ENCODE measurements at regions not wholly inside any gene's neighbourhood (a gene's known extent, or its start where the extent isn't known, plus 50 kb on each side); places are given as distances from the start of the nearest gene placed in this dataset.

DNA sequence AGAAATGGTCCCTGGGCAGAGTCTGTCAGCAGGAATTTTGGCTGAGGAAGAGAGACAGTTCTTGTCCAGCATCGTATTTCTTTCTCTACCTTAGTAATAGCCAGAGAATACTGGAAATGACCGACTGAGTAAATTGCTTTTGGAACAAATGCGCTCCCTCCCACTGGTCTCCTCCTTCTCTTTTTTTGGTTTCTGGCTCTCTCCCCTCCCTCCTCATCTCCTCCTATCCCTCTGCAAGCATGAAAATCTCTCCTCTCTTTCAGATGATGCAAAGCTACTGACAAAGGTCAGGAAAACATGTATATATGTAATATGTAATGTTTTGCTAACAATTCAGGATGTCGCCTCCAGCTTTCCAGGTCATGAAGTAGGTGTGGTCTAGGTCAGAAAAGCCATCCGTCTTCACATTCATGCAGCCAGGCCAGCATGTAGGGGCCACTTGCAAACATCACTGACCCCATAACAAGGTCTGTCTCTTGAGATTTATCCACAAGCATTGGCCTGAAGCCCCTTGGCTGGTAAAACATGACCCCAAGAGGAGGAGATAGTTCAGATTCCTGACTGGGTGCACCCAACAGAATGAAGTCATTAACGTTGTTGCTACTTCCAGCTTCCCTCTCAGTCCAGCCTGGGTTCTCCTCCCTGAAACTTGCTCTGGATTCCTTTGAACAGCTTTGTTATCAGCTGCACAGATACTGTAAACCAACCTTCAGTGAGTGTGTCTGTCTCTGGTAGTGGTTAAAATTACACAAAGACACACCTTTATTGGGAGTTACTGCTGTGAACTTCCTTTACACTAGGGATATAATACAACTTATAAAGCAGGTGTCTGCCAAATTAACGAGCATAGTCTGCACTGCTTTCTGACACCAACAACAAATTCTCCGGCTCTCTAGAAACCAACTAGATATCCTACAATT, 864.4 kb upstream of the KLHL29 start:
- DNase-seq, result no peak

DNA sequence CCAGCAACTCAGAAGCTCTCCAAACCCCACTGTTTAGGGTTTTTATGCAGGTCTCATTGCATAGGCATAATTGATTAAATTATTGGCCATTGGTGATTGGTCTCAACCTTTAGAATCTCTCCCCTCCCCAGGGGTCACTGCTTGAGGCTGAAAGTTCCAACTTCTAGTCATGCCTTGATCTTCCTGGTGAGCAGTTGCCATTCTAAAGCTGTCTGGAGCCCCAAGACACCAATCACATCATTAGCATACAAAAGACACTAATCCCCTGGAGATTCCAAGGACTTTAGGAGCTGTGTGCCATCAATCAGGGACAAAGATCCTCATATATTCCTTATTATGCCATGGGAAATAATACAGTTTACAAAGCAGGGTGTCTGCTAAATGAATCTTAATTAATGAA, 863.4 kb upstream of the KLHL29 start:
- no peak for DNase-seq

DNA sequence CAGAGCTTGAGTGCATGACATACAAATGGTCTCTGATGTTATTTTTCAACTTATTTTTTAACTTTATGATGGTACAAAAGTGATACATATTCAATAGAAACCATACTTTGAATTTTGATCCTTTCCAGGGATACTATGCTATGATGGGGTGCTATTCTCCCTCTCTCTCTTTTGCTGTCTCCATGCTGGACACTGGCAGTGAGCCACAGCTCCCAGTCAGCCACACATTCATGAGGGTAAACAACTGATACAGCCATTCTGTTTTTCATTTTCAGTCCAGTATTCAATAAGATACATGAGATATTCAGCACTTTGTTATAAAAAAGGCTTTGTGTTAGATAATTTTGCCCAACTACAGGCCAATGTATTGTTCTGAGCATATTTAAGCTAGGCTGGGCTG, 859.3 kb upstream of the KLHL29 start:
- no peak for DNase-seq

DNA sequence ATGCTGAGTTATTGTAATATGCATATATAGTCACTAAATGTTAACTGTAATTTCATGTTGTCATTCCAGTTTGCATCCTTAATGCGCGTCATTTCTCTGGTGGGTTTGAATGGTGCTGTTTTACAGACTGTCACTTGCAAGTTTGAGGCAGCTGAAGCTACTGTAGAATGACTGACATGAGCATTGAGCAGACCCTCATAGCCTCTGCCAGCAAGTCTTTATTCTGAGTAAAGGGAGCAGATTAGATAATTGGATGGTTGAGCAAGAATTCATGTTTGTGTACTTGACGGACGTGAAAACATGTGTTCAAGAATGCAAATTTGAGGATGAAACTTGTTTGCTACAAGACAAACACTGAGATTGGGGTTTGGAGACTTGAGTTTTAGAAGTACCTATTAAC, 854.8 kb upstream of the KLHL29 start:
- no peak for DNase-seq

DNA sequence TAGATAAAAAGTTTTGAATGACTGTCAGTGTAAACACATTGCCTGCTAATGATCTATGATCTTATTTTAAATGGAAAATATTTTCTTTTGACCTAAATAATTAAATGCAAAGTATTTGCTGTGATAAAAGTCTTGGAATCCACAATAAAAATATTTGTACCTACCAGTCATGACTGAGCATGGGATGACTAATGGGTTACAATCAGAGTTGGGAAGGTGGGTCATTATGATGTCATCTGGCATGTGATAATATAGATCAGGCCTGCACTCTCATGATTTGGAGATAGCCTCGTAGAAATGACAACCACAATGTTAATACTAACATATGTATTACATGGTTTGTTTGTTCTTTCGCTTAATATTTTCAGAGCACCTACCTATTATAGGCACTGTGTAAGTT, 848.8 kb upstream of the KLHL29 start:
- peak; percentile 3 for DNase-seq

DNA sequence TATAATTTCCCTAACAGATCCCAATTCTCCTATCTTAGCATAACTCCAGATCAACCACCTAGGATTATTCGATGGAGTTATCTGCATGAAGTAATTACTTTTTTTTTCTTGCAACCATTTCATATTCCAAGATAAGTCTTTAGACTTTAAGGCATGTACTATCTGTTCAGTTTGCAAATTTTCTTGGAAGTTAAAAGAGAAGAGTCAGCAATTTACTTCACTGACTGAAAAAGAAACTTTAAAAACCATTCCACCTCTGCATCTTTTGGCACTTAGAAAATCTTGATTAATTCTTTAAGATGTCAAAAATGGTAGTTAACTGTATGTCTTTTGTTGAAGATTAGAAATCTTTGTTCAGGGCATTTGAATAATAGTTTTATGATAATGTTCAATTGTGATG, 830.5 kb upstream of the KLHL29 start:
- no peak for DNase-seq

DNA sequence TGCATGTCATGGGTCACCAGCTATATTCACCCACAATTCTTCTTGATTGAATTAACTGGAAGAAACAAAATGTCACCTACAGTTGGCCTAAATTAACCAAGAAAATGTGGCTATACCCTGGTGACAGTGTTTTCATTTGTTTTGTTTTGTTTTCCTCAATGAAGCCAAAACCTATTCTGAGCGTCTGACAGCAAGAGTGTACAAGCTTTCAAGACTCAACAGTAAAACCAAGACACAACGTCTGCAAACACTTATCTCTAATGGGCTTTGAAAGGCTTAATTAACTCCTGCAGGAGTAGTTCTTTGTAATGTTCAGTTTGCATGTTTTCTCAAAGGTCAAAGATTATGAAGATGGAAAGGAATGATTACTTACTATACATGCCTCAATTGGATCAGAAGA, 827.6 kb upstream of the KLHL29 start:
- DNase-seq, result no peak

DNA sequence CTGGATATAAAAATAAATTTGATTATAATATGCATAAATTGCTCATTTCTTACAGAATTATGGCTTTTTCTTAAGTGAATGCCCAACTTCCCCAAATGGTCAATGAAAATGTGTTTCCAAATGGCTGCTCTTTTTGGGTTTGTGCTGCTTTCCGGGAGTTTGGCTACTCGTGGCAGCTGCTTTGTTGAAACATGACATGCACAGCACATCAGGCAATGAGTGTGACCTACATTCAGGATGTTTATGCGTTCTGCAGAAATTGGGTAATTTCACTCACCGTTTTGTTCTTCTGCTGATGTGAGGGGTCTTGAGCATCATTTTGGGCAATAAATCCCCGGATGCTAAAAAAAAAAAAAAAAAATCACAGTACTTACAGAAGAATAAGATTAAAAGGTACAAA, 825.0 kb upstream of the KLHL29 start:
- no peak for DNase-seq

DNA sequence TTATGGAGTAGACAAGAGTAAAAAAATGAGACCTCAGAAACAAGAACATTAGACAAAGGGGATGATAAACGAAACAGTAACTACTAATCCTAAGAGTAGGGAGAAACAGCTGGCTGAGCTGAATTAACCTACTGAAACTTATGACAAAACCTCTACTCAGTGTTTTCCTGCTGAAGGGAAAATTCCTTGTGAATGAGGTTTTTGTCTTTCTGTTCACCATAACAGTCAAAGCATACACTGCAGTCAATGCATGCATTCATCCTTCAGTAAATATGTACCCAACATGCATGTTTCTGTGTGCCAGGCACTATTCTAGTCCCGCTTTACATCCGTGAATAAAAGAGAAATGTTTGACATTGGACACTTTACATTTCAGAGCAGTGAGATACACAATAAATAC, 805.6 kb upstream of the KLHL29 start:
- DNase-seq, result no peak

DNA sequence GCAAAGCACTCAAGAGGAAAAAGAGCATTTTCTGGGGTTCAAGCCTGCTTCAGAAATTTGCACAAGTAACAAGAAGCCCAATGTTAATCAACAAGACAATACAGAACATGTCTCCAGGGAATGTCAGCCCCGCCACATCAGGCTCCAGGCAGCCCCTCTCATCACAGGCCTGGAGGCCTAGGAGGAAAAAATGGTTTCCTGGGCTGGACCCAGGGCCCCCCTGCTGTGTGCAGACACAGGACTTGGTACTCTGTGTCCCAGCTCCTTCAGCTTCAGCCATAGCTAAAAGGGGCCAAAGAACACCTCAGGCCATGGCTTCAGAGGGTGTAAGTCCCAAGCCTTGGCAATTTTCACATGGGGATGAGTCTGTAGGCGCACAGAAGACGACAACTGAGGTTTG, 802.9 kb upstream of the KLHL29 start:
- no peak for DNase-seq

DNA sequence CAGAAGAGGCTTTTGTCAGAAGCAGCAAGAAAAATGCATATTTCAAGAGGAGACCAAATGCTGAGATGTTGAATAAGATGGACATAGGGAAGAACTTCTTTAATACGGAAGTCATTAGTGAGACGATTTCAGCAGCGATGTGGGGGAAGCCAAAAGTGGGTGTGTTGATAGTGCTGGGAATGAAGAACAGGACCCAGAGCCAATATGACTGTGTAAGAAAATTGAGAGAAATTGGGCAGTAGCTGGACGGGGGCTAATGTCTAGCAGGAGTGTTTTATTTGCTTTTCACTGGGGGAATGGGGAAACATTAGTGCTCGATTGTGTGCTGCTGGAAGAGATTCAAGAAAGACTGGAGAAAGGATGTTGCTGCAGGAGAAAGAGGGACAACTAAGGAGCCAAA, 788.7 kb upstream of the KLHL29 start:
- no peak for DNase-seq

DNA sequence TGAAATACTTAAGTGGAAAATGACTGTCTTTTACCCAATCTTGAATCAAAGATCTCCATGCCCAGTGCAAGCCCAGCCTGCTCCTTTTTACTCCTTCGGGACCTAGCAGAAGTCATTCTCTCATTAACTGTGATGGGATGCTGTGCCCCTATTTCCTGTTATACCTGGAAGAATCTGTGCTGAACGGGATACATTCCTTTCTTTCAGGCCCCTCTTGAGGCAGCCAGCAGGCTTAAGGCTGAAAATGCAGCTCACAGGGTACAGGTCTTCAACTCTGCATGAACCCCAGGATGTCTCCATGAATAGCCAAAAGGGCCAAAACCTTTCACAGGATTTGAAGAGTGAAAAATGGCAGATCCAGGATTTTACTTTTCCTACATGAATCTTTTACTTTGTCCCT, 784.8 kb upstream of the KLHL29 start:
- DNase-seq, result no peak

DNA sequence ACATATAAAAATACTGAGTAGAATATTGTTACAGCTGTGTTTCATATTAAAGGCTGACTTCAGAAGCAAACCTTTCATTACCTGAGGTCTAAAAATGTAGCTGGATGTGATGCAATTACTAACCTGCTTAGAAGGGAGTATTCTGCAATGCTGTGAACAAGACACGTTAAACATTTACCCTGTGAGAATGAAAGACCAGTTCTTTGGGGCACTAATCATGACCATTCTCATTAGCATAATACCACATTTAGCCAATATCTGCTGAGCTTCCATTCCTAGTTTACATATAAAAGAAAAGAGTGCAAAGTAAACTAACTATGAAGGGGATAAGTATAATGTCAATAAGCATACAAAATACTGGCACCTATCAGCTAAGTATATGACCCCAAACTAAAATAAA, 784.0 kb upstream of the KLHL29 start:
- DNase-seq, result no peak

DNA sequence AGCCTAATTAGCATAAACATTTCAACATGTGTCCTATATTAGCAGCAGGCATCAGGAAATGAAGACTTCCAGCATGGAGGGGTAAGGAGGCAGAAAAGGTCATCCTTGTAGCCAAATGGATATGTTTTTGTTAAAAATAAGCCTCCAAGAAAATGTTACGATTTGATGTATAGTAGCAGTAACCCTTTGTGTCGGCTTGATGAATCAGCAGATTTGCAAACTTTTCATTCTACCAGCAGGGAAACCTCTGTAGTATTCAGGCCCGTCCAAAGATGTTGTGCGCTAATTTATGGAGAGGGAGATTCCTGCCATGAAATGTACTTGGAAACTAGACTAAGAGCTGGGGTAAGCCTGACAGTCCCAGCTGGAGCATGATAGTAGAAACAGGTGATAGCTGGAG, 780.8 kb upstream of the KLHL29 start:
- DNase-seq, result no peak

DNA sequence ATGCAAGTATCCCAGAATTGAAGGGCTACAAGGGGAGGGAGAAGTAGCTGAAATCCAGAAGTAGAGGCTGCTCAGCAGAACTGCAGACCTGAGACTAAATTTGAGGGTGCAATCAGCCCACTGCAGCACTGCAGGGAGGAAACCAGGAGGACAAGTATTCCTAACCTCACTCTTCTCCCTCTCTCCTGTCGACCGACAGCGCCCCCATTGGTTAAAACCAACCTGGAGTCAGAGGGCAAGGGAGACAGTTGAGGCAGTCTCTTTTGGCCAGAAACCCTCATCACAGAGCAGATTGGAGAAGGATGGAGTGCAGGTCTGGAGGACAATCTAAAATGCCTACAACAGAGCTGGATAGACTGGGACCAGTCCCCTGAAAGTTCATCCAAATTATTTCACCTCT, 768.9 kb upstream of the KLHL29 start:
- DNase-seq, result no peak

DNA sequence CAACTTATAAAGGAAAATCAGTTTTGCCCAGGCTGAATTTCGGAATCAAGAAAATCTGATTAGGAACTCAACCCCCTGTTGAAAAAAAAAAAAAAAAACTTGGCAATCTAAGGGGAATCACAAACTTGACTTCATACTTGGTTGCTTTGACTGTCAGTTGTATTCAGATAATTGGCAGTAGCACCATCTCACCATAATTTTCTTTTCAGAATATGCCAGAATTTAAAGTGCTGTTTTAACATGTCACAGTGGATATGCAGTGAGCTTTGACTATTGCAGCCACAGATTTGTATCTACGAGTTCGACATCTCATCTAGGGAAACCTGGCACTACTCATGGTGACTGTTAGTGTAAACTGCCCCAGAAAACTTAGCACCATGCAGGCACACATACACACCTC, 761.4 kb upstream of the KLHL29 start:
- DNase-seq, result no peak

DNA sequence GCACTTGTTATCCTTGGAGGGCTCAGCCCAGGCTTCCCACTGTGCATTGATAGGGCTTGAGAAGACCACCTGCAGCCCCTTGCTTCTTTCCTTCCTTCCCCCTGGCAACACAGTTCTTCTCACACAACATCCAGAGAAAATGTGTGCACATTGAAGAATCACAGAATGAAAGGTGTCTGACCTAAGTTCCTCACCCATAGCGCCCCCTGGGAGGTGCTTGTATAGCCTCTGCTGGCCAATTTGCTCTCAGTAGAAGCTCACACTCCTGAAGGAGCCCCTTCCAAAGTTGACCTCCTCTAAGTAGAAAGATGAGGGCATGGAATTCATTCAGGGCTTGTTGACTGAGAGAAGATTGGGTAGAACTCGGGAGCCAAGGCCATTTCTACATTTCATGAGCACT, 758.4 kb upstream of the KLHL29 start:
- DNase-seq, result no peak

DNA sequence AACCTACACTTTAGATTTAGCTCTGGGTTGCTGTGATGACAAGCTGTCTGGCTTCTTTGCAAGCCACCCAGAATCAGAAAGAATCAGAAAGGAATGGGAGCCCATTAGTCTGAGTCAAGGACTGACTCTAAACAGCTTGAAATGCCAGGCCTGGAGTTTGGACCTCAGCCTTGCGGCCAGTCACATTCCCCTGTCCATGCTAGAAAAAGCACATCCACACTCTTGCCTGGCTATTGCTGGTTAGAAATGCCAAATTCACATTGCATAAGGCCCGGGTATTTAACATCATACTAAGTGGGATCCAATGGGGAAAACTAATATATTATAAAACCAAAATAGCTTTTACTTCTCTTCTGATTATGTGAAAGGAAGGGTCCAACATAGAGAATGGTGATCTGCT, 756.8 kb upstream of the KLHL29 start:
- DNase-seq, result no peak

DNA sequence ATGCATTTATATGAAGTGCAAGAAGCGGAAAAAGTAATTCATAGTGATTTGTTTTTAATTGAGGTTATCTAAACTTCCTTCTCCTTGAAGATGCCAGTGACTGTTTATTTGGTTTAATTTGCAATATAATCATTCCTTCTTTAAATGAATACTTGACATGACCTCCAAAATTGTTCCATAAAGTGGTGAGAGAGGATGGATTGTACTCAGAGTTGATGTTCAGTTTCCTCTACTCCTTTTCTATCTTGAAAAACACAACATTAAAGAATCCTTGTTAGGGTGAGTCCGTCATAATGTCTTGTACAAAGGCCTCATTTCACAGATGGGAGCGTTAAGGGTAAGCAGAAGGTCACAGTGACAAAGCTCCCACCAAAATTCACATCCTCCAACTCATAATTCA, 756.1 kb upstream of the KLHL29 start:
- no peak for DNase-seq

DNA sequence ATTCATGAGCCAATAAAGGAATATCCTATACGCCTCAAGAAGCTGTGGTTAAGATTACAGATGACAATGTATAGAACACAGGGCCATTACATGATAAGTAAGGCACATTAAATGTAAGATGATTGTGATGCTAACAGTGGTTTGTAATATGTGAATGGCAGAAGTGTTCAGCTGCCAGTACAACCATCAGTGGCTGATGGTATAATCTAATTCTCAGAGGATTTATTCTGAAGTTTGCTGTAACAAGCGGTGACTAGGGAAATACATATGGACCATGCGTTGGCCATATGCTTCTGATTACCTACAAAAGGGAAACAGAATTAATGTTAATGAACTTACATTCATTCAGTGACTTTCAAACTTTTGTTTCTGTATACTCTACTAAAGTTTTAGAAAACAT, 750.8 kb upstream of the KLHL29 start:
- DNase-seq, result no peak

DNA sequence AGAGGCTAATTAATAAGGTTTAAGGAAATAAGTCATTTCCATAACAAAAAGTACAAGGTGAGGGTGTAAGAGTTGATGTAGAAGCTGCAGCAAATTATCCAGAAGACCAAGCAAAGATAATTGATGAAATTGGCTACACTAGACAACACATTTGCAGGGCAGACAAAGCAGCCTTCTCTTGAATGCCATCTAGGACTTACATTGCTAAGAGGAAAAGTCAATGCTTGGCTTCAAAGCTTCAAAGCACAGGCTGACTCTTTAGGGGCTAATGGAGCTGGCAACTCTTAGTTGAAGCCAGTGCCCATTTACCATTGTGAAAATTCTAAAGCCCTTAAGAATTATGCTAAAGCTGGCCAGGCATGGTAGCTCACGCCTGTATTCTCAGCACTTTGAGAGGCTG, 728.6 kb upstream of the KLHL29 start:
- no peak for DNase-seq

DNA sequence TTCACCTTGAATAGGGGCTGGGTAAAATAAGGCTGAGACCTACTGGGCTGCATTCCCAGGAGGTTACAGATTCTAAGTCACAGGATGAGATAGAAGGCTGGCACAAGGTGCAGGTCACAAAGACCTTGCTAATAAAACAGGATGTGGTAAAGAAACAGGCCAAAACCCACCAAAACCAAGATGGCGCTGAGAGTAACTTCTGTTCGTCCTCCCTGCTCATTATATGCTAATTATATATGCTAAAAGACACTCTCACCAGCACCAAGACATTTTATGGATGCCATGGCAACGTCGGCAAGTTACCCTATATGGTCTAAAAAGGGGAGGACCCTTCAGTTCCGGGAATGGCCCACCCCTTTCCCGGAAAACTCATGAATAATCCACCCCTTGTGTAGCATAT, 711.5 kb upstream of the KLHL29 start:
- no peak for DNase-seq

DNA sequence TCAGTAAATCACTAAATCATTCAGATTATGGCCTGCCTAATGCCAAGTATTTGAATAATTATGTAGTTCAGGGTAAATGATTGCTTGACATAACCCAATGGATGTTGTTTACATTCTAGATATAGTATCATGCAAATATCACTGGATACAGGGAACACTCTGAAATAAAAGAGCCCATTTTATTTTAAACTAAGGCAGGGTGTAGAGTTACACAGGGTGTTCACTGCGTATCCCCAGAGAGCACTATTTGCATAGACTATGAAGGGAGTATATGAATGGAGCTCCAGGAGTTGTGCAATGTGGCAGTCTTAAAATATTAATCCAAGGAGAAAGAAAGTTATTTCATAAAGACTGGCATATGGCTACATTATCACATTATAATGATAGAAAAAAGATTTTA, 701.1 kb upstream of the KLHL29 start:
- DNase-seq, result no peak

DNA sequence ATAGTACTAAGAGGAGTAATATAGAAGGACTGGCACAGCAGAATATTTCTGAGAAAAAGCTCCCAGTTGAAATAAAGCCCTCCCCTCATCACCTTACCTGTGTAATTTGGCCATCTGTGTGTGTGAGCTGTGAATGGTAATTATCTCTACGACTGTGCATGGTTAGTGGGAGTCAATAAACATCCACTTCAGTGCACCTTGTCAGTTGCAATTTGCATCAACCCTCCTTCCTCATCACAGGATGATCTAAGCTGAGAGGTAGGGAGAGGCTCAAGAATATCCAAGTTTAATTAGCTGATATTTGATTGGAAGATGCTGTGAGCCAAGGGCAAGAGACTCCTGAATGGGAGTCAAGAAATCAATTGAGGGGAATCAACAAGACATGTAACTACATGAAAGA, 694.9 kb upstream of the KLHL29 start:
- DNase-seq, result no peak

DNA sequence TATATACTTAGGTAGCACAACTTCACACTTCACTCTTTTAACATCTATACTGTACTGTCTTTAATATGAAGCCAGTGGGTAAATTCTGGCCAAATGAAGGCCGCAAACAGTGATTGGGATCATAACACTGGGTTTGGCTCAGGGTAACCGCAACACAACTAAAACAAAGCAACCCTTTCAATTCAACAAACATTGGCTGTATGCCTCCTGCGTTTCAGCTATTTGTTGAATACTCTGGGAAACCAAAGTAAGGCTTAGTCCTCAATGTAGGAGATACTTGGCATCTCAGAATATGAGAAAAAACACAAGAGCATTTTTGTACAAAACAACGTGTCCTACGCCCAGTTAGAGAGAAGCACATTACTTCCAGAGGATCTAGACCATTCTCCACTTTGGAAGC, 693.3 kb upstream of the KLHL29 start:
- DNase-seq, result no peak
